B cell (primary cell): ENCODE measurements at regions not wholly inside any gene's neighbourhood (a gene's known extent, or its start where the extent isn't known, plus 50 kb on each side); places are given as distances from the start of the nearest gene placed in this dataset.

ENCODE experiments used
- CTCF ChIP-seq: fragments of 200-600 bp; IDR thresholded peaks from one replicate; pipeline ENCODE4 v1.8.0; 2022; ENCODE audit warnings: antibody characterized with exemption, mild to moderate bottlenecking
- EZH2 ChIP-seq: IDR thresholded peaks from 2 replicates; pipeline ENCODE4 v1.6.1; 2012; ENCODE audit warnings: borderline replicate concordance, low read depth, mild to moderate bottlenecking, moderate library complexity, low read length; ENCODE audit not compliant: insufficient read depth, poor library complexity, severe bottlenecking

- TF ChIP-seq CTCF (no peak), EZH2 (no peak)
Observed at GRCh38 chr7:54161621-54162020, 380.6 kb upstream of the VSTM2A start.
